Muscle of leg (tissue), 3 donors: ENCODE measurements at regions not wholly inside any gene's neighbourhood (a gene's known extent, or its start where the extent isn't known, plus 50 kb on each side); places are given as distances from the start of the nearest gene placed in this dataset.

ENCODE experiments used
- DNase-seq: peaks from one replicate; pipeline ENCODE4 v3.0.0; 2013
- H3K27ac ChIP-seq: one replicate; pipeline ENCODE4 v1.5.1; 2013; ENCODE audit warnings: mild to moderate bottlenecking, low read length, control low read depth
- H3K27me3 ChIP-seq: one replicate; pipeline ENCODE4 v1.6.1; 2013; ENCODE audit warnings: low read length; ENCODE audit not compliant: control insufficient read depth, insufficient read depth
- H3K36me3 ChIP-seq: one replicate; pipeline ENCODE4 v1.6.1; 2013; ENCODE audit warnings: low read length; ENCODE audit not compliant: control insufficient read depth, insufficient read depth
- H3K4me1 ChIP-seq: one replicate; pipeline ENCODE4 v1.6.1; 2013; ENCODE audit warnings: low read length; ENCODE audit not compliant: control insufficient read depth, insufficient read depth
- H3K4me3 ChIP-seq: one replicate; pipeline ENCODE4 v1.5.1; 2013; ENCODE audit warnings: low read length, control low read depth
- H3K9me3 ChIP-seq: replicated peaks from 2 replicates; pipeline ENCODE4 v1.6.1; 2013; ENCODE audit warnings: low read depth, low read length; ENCODE audit not compliant: control insufficient read depth
- WGBS: methylation state at CpG from one replicate; pipeline ENCODE4 v1.1.5; 2013; ENCODE audit warnings: missing lambda C conversion rate; ENCODE audit not compliant: insufficient coverage; 5-methylcytosine and 5-hydroxymethylcytosine counted together

DNA sequence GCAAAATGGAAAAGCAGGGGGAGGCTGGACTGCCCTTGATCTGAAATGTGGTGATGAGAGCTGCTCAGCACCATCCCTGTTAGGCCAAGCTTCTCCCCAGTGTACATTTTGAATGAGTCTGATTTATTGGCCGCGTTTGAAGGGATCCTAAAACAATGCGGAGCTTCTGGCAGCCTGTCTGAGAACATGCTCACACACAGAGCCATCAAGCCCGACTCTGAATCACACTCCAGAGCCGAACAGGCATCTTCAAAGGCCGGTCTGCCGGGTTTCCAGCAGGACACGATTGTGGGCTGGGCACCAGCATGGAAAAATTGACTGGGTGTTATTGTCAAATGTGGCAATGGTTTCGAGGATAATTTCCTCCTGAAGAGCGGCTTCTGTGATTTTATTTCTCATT lies 235.9 kb downstream of the TFAP2C start:
- H3K4me3 ChIP-seq, result no peak overlapping the region
- no peaks in the 10 kb centered on the region for H3K4me1 ChIP-seq
- H3K9me3 ChIP-seq, result no peaks in the 10 kb centered on the region
- H3K27me3 ChIP-seq, result peaks cover 21% of the 10 kb centered on the region
- no peaks in the 10 kb centered on the region for H3K36me3 ChIP-seq
- H3K27ac ChIP-seq, result no peak overlapping the region
- 26% methylated on average over 7 of the region's 10 CpGs for WGBS
- peak; percentile 9 for DNase-seq

DNA sequence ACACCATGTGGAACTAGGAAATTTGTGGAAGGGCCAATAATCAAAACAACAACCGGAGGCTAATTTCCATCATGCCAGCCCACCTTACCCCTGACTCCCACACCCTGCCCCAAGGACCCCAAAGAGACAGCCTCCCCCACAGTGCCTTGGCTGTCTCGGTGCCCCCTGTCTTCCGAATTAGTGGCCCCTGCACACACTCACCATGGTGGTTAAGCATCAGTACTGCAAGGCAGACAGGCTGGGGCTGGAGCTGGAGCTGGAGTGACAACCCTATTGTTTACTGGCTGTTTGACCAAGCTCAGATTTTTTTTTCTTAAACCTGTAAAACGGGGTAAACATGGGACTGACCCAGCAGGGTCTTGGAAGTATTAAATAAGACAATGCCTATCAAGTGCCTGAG lies 238.0 kb downstream of the TFAP2C start:
- DNase-seq, result no peak
- no peaks in the 10 kb centered on the region for H3K36me3 ChIP-seq
- no peak overlapping the region for H3K27ac ChIP-seq
- H3K4me3 ChIP-seq, result no peak overlapping the region
- 73% methylated on average over 3 of the region's 4 CpGs for WGBS
- peaks cover 16% of the 10 kb centered on the region for H3K27me3 ChIP-seq
- no peaks in the 10 kb centered on the region for H3K9me3 ChIP-seq
- H3K4me1 ChIP-seq, result no peaks in the 10 kb centered on the region

DNA sequence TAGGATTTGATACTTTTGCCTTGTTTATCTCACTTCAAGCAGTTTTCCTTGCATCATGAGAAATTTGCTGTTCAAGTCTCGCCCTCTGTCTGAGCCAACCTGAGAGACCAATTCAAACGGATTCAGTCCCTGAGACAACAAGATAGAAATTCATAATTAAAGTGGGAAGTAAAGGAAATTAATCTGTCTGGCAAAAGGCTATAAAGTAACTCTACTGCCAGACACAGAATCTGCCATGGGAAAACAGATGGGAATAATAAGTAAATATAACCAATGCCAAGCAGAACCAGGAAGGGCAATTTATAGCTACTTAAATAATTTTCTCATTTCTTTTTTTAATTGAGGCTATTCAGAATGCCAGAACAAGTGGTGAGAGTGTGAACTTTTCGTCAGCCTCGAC lies 239.6 kb downstream of the TFAP2C start:
- no peak overlapping the region for H3K4me3 ChIP-seq
- H3K4me1 ChIP-seq, result no peaks in the 10 kb centered on the region
- H3K27me3 ChIP-seq, result peaks cover 16% of the 10 kb centered on the region
- no peaks in the 10 kb centered on the region for H3K36me3 ChIP-seq
- H3K27ac ChIP-seq, result no peak overlapping the region
- WGBS, result 62% methylated on average over 2 of the region's 4 CpGs
- no peaks in the 10 kb centered on the region for H3K9me3 ChIP-seq
- DNase-seq, result no peak

DNA sequence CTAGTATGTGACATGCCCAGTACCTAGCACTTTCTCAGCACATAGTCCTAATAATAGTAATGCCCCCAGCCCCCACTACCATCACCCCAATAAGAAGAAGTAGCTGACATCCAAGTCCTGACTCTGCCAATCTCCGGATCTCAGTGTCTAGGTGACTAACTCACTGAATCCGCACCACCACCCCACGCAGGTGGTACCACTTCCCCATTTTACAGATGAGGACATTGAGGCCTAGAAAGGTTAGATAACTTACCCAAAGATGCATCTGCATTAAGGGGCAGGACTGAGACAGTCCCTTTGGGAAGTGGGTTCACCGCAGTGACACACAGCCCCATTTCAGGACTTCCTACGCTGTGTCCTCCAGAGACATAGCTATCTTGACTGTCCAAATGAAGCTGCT lies 241.2 kb downstream of the TFAP2C start:
- DNase-seq, result no peak
- Histone ChIP-seq H3K27ac (no peak overlapping the region), H3K4me3 (no peak overlapping the region), H3K4me1 (no peaks in the 10 kb centered on the region), H3K36me3 (no peaks in the 10 kb centered on the region), H3K27me3 (peaks cover 4% of the 10 kb centered on the region), H3K9me3 (no peaks in the 10 kb centered on the region)
- 79% methylated on average over 2 of the region's 5 CpGs for WGBS

GRCh38 chr20:56871691-56872090 lies 242.6 kb downstream of the TFAP2C start:
- H3K4me1 ChIP-seq, result no peaks in the 10 kb centered on the region
- H3K36me3 ChIP-seq, result no peaks in the 10 kb centered on the region
- no peak for DNase-seq
- H3K4me3 ChIP-seq, result no peak overlapping the region
- WGBS, result 54% methylated on average over 11 of the region's 11 CpGs
- no peak overlapping the region for H3K27ac ChIP-seq
- no peaks in the 10 kb centered on the region for H3K9me3 ChIP-seq
- peaks cover 4% of the 10 kb centered on the region for H3K27me3 ChIP-seq

DNA sequence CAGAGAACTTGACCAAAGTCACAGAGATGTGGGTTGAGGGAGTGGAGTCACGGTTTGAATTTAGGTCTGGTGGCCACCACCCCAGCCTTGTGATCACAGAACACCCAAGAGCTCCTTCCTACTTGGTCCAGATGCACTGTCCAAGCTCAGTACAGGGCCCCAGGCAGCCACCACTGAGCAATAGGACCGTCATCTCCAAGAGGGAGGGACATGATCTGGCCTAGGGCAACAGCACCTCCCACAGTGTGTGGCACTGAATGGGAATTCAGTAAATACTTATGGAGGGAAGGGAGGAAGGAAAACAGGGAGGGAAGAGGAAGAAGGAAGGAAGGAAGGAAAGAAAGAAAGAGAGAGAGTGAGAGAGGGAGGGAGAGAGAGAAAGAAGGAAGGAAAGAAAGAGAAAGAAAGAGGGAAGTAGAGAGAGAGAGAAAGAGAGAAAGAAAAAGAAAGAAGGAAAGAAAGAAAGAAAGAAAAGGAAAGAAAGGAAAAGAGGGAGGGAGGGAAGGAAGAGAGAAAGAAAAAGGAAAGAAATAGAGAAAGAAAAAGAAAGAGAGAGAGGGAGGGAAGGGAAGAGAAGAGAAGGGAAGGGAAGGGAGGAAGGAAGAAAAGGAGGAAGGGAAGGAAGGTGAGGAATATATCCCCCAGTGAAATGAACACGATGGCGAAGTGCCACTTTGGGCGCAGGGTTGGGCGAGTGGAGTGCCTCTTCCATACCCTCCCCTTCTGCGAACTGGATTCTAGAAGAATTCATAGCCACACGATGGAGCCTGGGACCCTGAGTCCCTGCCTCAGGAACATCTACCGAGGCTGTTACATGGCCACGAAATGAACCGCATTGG lies 243.7 kb downstream of the TFAP2C start:
- no peaks in the 10 kb centered on the region for H3K36me3 ChIP-seq
- H3K4me3 ChIP-seq, result no peak overlapping the region
- DNase-seq, result no peak
- H3K9me3 ChIP-seq, result no peaks in the 10 kb centered on the region
- WGBS, result 73% methylated on average over 6 of the region's 11 CpGs
- no peaks in the 10 kb centered on the region for H3K4me1 ChIP-seq
- H3K27ac ChIP-seq, result no peak overlapping the region
- peaks cover 4% of the 10 kb centered on the region for H3K27me3 ChIP-seq

- H3K4me1 ChIP-seq, result no peaks in the 10 kb centered on the region
- no peak overlapping the region for H3K4me3 ChIP-seq
- no peaks in the 10 kb centered on the region for H3K9me3 ChIP-seq
- peaks cover 4% of the 10 kb centered on the region for H3K27me3 ChIP-seq
- no peak overlapping the region for H3K27ac ChIP-seq
- no peak for DNase-seq
- H3K36me3 ChIP-seq, result no peaks in the 10 kb centered on the region
- 88% methylated on average over 26 of the region's 26 CpGs for WGBS
Measured at GRCh38 chr20:56873836-56874235, 244.7 kb downstream of the TFAP2C start.

DNA sequence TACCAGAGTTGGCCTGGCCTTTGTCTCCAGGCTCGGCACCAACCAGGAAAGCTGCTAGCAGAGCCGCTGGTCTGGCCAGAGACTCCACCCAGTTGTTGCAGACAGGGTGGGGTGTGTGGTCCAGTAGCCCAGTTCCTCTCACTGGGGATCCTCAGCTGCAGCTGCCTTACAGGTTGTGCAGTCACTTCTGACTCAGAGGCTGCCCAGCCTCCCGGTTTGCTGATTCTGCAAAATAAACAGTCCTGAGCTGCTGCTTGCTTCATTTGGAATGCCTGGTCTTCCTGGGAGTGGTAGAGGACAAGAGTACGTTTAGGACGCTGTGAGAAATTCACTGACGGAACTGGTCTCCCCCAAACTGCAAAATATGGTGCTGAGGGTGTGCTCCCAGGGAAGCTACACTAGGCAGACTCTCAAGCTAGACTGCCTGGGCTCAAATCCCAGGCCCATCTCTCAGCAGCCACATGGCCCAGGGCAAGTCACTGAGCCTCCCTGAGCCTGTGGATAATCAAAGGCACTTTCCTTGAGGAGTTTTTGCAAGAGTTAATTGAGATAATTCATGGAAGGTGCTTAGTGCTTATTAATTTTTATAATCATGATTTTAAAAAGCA lies 246.1 kb downstream of the TFAP2C start:
- Histone ChIP-seq H3K36me3 (no peaks in the 10 kb centered on the region), H3K9me3 (no peaks in the 10 kb centered on the region), H3K4me3 (no peak overlapping the region), H3K4me1 (no peaks in the 10 kb centered on the region), H3K27me3 (peaks cover 4% of the 10 kb centered on the region), H3K27ac (no peak overlapping the region)
- 46% methylated on average over 6 of the region's 6 CpGs for WGBS
- no peak for DNase-seq

- no peaks in the 10 kb centered on the region for H3K4me1 ChIP-seq
- H3K27ac ChIP-seq, result no peak overlapping the region
- no peaks in the 10 kb centered on the region for H3K36me3 ChIP-seq
- H3K27me3 ChIP-seq, result peaks cover 4% of the 10 kb centered on the region
- H3K9me3 ChIP-seq, result no peaks in the 10 kb centered on the region
- DNase-seq, result no peak
- no CpG with 5 or more reads among the region's 7 CpGs for WGBS
- H3K4me3 ChIP-seq, result no peak overlapping the region
Measured at GRCh38 chr20:56875803-56876202, 246.7 kb downstream of the TFAP2C start.

GRCh38 chr20:56885521-56885920 lies 256.4 kb downstream of the TFAP2C start:
- 90% methylated on average over 10 of the region's 14 CpGs for WGBS
- Histone ChIP-seq H3K4me3 (no peak overlapping the region), H3K9me3 (no peaks in the 10 kb centered on the region), H3K36me3 (no peaks in the 10 kb centered on the region), H3K4me1 (no peaks in the 10 kb centered on the region), H3K27ac (no peak overlapping the region), H3K27me3 (no peaks in the 10 kb centered on the region)
- no peak for DNase-seq
